ENCODE measurements at regions not wholly inside any gene's neighbourhood (a gene's known extent, or its start where the extent isn't known, plus 50 kb on each side); places are given as distances from the start of the nearest gene placed in this dataset.

- intact Hi-C loops (cut with DNase I; ENCODE audit: low total_unique reads), result no loop called here
- no peaks in the 10 kb centered on the region for H3K9me3 ChIP-seq
- no peaks in the 10 kb centered on the region for H3K36me3 ChIP-seq
- in situ Hi-C loops (cut with MboI; ENCODE audit: low pct_ligation_motif_present in 1 of 4, low pct_unique_long_range_greater_than_20kb in 1 of 4, low sequenced_read_pairs in 3 of 4), result no loop called here
- no peak overlapping the region for H3K4me3 ChIP-seq
- DNase-seq, result no peak
- peaks cover 0 to 18% (median 6%) of the 10 kb centered on the region in 4 donors for H3K4me1 ChIP-seq
- WGBS, 2 donors (ENCODE audit: low coverage in 1 of 2), result 68 to 81% methylated on average over 6 of the region's 6 CpGs
- no peaks in the 10 kb centered on the region for H3K27me3 ChIP-seq
- no peak overlapping the region for H3K27ac ChIP-seq
- no peak for TF ChIP-seq POLR2A (IDR thresholded peaks at IDR 0.05)
- TF ChIP-seq EP300 (IDR thresholded peaks at IDR 0.05; ENCODE audit: low read depth), result no peak
- no peak for TF ChIP-seq POLR2AphosphoS5 (IDR thresholded peaks at IDR 0.05)
- TF ChIP-seq, protein P1, sequence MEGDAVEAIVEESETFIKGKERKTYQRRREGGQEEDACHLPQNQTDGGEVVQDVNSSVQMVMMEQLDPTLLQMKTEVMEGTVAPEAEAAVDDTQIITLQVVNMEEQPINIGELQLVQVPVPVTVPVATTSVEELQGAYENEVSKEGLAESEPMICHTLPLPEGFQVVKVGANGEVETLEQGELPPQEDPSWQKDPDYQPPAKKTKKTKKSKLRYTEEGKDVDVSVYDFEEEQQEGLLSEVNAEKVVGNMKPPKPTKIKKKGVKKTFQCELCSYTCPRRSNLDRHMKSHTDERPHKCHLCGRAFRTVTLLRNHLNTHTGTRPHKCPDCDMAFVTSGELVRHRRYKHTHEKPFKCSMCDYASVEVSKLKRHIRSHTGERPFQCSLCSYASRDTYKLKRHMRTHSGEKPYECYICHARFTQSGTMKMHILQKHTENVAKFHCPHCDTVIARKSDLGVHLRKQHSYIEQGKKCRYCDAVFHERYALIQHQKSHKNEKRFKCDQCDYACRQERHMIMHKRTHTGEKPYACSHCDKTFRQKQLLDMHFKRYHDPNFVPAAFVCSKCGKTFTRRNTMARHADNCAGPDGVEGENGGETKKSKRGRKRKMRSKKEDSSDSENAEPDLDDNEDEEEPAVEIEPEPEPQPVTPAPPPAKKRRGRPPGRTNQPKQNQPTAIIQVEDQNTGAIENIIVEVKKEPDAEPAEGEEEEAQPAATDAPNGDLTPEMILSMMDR (IDR thresholded peaks at IDR 0.05), result no peak
Observed at GRCh38 chr1:224486801-224487583, 52.4 kb upstream of the WDR26 start.

DNA sequence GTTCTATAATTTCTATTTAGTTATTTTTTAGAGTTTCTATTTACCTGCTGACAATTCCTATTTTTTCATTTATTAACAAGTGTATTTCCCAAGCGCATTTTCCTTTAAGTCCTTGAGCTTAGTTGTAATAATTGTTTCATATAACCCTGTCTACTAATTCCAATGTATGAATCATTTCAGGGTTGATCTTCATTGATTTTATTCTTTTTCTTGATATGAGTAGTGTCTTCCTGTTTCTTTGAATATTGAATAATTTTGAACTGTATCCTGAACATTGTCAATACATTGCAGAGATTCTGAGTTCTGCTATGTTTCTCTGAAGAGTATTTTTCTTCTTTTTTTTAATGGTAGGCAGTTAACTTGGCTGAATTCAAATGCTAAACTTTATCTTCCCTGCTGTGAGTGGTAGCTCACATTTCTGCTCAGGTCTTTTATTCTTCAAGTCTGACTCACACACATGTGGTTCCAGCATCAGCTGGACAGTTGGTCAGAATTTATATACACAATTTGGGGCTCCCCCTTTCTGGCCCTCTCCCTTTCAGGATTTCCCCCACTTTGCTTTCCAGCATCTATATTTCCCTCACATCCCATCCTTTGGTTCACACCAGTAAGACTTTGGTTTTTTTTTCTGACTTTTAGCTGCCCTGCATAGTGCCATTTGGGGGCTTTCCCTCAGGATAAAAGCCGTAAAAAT lies 54.4 kb upstream of the WDR26 start:
- Histone ChIP-seq H3K27ac (no peak overlapping the region), H3K27me3 (no peaks in the 10 kb centered on the region), H3K9me3 (no peaks in the 10 kb centered on the region), H3K4me3 (no peak overlapping the region), H3K36me3 (no peaks in the 10 kb centered on the region), H3K4me1 (peaks cover 0 to 37% (median 8%) of the 10 kb centered on the region in 4 donors)
- intact Hi-C loops (cut with DNase I; ENCODE audit: low total_unique reads) (no loop called here), in situ Hi-C loops (cut with MboI; ENCODE audit: low pct_ligation_motif_present in 1 of 4, low pct_unique_long_range_greater_than_20kb in 1 of 4, low sequenced_read_pairs in 3 of 4) (no loop called here)
- no peak for TF ChIP-seq POLR2A (IDR thresholded peaks at IDR 0.05)
- TF ChIP-seq, protein P1 (IDR thresholded peaks at IDR 0.05), result no peak
- no peak for TF ChIP-seq EP300 (IDR thresholded peaks at IDR 0.05; ENCODE audit: low read depth)
- no peak for DNase-seq
- 89 to 93% methylated on average over 2 of the region's 2 CpGs for WGBS, 2 donors (ENCODE audit: low coverage in 1 of 2)

DNA sequence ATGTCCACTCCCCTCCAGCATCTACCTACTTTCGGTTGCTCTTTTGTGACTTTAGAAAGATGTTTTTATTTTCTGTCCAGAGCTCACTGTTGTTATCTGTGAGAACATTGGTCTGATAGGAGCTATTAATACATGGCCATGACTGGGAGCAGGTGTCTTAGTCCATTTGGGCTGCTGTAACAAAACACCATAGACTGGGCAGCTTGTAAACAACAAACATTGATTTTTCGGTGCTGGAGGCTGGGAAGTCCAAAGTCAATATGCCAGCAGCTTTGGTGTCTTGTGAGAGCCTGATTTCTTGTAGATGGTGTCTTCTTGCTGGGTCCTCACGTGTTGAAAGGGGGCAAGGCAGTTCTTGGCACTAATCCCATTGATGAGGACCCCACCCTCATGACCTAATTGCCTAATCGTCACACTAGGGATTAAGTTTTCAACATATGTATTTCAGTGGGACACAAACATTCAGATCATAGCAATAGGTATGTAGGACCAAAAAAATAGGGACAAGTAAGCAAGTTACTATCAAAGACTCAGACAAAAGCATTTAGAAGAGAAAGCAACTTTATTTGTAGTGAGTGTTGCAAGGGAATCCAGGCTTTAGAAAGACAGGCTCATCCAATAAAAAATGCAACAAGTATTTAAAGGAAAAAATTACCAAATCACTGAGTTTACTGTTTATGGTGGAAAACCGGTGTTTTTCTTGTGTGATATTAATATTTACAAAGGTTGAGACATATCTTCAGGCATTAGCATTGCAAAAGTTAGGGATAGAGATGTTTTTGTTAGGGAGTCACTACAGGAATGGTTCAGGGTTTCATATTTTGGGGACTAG lies 55.2 kb upstream of the WDR26 start:
- Histone ChIP-seq H3K27me3 (no peaks in the 10 kb centered on the region), H3K9me3 (no peaks in the 10 kb centered on the region), H3K4me3 (no peak overlapping the region), H3K27ac (no peak overlapping the region), H3K4me1 (peaks cover 0 to 37% (median 8%) of the 10 kb centered on the region in 4 donors), H3K36me3 (no peaks in the 10 kb centered on the region)
- no peak for TF ChIP-seq EP300 (IDR thresholded peaks at IDR 0.05; ENCODE audit: low read depth)
- no peak for TF ChIP-seq POLR2A (IDR thresholded peaks at IDR 0.05)
- TF ChIP-seq, protein P1 (IDR thresholded peaks at IDR 0.05), result no peak
- TF ChIP-seq POLR2AphosphoS5 (IDR thresholded peaks at IDR 0.05), result no peak
- DNase-seq, result no peak
- intact Hi-C loops (cut with DNase I; ENCODE audit: low total_unique reads) (no loop called here), in situ Hi-C loops (cut with MboI; ENCODE audit: low pct_ligation_motif_present in 1 of 4, low pct_unique_long_range_greater_than_20kb in 1 of 4, low sequenced_read_pairs in 3 of 4) (no loop called here)
- 78 to 88% methylated on average over 2 to 5 of the region's 5 CpGs for WGBS, 2 donors (ENCODE audit: low coverage in 1 of 2)

All from transverse colon (tissue), 4 donors.